HG03565 (cell line): ENCODE measurements at regions not wholly inside any gene's neighbourhood (a gene's known extent, or its start where the extent isn't known, plus 50 kb on each side); places are given as distances from the start of the nearest gene placed in this dataset.
"Not testable (repeated sequence)": the region's sequence is repeated elsewhere in the genome, so short reads cannot be mapped to it uniquely, and the experiment has no call there.

Experiments
- ATAC-seq: cut with Tn5 transposase; IDR thresholded peaks from one replicate; pipeline ENCODE4 v1.9.1; 2021; ENCODE audit warnings: mild to moderate bottlenecking, moderate library complexity; ENCODE audit not compliant: unreplicated experiment

DNA sequence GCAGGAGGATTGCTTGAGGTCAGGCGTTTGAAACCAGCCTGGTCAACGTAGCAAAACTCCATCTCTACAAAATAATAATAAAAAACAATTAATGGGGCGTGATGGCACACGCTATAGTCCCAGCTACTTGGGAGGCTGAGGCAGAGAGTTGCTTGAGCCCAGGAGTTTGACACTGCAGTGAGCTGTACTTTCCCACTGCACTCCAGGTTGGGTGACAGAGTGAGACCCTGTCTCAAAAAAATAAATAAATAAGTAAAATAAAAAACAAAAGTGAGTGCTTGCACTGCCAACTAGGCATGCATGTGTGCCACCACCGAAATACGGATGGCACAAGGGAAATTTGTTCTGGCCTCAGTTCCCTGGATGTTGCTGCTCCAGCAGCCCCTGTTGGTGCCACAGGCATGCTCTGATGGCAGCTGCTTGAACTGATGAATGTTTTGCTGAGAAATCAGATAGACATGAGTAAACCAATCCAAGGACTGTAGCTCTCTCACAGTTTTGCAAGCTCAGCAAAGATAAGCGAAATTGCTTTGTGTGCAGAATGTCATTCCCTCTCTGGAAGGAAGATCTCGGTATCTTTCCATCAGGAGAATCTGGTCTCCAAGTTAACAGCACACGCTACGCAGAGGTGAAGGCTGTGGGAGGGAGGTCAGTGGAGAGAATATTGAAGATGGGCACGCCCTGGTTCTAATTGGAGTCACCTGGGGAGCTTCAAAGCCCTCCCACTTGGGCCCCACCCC, 188.0 kb upstream of the SLC24A3 start:
- ATAC-seq = no peak

DNA sequence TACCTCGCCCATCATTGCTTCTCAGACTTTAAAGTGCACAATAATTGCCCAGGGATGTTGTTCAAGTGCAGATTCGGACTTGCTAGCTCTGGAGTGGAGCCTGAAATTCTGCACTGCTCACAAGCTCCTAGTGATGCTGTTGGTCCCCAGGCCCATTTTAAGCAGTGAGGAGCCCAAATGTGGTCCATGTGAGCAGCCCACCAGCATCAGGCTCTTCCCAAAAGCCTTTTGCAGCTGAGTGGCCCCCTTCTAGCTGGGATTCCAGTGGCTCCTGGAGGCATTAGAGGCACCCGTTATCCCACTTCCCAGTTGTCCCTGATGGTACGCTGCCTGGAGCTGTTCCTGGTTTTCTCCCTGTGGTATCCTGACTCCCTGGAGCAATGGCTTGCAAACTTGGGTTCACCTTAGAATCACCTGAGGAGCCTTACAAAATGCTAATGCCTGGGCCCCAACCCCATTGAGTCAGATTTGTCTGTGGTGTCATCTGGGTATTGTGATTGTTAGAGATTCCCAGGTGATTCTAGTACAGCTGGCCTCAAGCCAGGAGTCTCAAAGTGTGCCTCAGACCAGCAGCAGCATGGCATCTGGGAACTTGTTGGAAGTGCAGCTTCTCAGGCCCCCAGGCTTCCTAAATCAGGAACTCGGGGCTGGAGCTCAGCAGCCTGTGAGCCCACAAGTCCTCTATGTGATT, 186.9 kb upstream of the SLC24A3 start:
- ATAC-seq = peak; percentile 10

DNA sequence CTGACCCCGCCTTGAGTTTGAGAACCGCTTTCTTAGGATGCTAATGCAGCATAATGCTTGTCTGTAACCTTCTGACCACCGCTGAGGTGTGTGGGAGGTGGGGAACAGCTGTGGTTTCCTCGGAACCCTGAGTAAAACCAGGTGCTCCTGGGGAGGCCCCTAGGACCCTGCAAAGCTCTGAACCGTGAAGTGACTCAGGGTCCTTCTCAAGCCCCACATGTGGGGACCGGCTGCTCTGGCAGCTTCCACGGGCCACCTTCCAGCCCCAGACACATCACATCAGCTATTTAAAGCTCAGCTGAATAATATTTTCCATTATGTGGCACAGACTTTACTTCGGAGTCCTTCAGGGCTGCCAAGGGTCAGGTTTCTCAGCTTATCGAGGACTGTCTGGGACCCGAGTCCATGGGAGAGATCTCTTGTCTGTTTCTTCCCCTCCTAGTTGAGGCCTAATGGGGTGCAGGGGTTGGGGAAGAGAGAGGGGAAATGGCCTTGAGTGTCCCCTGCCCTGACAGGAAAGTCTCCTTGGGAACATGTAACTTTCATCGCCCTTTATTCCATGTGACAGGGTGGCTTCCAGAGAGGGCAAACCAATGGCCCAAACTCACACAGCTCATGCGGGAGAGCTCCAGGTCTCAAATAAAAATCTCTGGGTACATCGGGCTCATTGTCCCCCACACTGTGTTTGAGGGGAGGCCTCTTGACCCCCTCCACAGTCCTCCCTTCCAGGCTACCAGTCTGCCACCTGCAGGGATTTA, 186.1 kb upstream of the SLC24A3 start:
- peak; percentile 75 for ATAC-seq

GRCh38 chr20:19026901-19027644, 185.4 kb upstream of the SLC24A3 start:
- ATAC-seq = no peak

DNA sequence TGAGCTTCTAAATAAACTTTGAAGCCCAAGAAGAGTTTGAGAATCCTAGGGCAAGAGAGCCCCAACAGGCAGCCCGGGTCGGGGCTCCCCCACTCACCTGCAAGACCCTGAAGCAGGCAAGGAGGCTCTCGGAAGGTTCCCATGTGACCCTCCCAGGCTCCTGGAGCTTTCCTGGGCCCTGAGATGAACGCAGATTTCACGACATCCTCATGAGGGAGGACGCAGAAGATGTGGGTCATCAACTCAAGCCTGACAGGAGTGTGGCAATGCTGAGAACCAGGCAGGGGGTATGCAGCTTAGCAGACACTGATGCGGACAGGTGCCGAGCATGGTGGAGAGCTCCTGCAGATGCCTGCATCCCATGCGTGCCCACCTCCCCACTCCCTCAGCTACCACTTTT, 184.5 kb upstream of the SLC24A3 start:
- no peak for ATAC-seq

DNA sequence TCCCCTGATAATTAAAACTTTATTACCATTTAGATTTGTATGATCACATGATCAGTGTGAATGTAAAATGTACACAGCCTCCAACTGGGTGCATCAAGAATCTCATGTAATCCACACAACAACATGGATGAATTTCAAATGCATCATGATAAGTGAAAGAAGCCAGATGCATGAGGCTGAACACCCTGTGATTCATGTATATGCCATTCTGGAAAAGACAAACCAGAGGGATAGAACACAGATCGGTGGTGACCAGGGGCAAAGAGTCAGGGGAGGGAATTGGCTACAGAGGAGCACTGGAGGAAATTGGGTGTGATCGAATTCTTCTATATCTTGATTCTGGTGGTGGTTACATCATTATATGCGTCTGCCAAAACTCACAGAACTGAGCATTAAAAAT, 170.7 kb upstream of the SLC24A3 start:
- no peak for ATAC-seq

GRCh38 chr20:19045371-19045770, 167.1 kb upstream of the SLC24A3 start:
- no peak for ATAC-seq

- ATAC-seq = no peak
Measured at GRCh38 chr20:19047040-19047950, 165.1 kb upstream of the SLC24A3 start.

DNA sequence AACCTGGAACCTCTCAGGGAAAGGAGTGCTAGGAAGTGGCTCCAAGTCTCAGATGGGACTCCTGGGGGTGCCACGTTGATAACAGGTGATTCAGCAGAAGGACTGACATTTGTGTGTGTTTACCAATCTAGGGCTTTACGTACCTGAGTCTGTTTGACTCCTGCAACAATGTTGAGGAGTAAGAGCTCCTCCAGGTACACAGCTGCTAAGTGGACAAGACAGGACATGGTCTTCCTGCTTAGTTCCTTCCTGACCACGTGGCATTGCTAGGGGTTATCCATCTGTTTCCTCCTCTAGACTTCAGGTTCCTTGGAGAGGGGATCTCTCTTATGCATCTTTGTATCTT, 164.5 kb upstream of the SLC24A3 start:
- ATAC-seq = no peak

GRCh38 chr20:19048995-19049501, 163.4 kb upstream of the SLC24A3 start:
- ATAC-seq = no peak

GRCh38 chr20:19049514-19049913, 162.9 kb upstream of the SLC24A3 start:
- no peak for ATAC-seq

DNA sequence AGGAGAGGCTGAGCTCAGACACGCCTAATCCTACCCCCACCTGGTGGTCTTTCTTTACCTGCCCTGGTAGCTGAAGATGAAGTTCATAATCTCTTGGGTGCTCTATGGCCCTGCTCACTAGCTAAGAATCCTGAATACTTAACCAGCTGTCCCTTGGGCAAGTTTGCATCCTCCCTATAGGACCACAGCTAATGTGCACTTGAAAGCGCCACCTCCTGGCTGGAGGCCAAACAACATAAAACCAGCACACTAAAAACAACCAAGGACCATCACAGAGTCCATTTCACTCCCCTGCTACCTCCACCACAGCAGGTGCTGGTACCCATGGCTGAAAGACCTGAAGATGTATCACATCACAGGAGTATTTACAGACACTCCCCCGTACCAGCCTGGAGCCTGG, 155.5 kb upstream of the SLC24A3 start:
- no peak for ATAC-seq

GRCh38 chr20:19064788-19065187, 147.7 kb upstream of the SLC24A3 start:
- not testable (repeated sequence) for ATAC-seq

DNA sequence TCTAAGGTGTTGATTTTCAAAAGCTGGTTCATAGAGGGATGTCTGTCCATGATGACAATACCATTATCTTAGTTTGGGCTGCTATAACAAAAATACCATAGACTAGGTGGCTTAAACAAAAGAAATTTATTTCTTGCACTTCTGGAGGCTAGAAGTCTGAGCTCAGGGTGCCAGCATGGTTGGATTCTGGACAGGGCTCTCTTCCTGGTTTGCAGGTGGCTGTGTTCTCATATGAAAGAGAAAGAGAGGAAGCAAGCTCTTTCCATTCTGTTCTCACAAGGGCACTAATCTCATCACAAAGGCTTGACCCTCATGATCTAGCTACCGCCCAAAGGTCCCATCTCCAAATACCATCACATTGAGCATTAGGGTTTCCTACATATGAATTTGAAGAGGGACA, 144.5 kb upstream of the SLC24A3 start:
- no peak for ATAC-seq

- ATAC-seq = no peak
Measured at GRCh38 chr20:19070026-19070425, 142.4 kb upstream of the SLC24A3 start.

DNA sequence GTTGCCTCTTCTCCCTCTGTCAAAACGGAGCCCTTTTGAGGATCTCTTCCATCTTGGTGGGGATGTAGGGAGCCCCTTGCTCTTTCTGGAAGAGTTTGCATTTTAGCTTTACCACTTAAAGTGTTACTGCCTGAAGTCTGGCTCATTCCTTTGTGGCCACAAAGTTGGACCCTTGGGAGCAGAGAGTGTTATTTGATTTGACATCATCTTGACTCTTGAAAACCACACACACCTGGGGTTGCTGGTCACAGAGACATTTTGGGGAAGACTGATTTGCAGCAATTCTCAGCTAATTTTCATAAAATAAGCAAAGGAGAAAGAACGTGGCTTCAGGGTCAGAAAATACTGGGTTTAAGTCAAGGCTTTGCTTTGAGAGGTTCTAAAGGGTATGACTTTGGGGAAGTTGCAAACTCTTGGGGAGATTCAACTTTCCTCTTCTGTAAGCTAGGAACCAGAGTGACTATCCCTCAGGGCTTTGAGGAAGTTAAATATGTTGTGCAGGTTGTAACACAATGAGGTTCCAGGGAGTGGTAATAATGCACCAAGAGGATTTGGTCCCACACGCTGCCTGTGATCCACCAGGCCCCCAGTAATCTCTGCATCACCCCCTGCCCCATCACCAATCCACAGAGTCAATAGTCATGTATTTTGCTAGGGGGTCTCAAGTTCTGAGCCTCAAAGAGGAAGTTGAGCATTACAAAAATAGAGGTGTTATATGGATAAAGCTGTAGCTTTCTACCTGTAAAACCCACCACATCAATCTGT, 141.6 kb upstream of the SLC24A3 start:
- peak; percentile 34 for ATAC-seq

DNA sequence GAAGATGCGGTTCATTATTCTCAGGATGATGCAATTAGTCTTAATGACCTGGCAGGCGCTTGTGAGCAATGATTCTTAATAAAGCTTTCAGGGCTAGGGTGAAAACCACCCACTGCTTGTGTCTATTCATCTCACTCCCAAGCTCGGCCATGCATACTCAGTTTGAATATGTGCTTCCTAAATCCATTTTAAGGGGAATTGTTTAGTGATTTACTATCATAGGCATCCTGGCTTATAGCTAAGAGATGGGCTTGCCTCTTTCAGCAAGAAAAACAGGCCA, 141.1 kb upstream of the SLC24A3 start:
- peak; percentile 42 for ATAC-seq

- ATAC-seq = no peak
Measured at GRCh38 chr20:19071902-19072498, 140.4 kb upstream of the SLC24A3 start.

- no peak for ATAC-seq
Measured at GRCh38 chr20:19072988-19073387, 139.5 kb upstream of the SLC24A3 start.
